ENCODE measurements at regions not wholly inside any gene's neighbourhood (a gene's known extent, or its start where the extent isn't known, plus 50 kb on each side); places are given as distances from the start of the nearest gene placed in this dataset.

DNA sequence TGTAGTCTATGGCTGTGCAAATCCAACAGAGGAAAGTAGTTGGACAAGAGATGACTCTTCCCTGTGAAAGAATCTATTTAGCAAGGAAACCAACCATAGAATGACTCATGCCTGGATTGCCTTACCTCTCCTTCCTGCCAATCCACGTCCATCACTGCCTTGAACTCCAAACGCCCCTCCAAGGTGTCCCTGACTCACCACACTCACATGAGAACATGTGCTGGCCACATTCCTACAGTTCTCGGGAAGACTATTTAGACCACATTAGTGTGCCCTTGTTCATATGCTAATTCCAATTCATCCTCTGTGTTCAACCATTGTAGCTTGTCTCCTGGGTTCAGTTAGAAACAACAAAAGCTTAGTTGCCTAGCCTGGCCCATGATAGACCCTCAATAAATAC is 157.3 kb downstream of the SLC30A10 start:
- no peak overlapping the region for H3K4ac ChIP-seq (ENCODE audit: low read depth, low read length)
- no CpG with 5 or more reads among the region's 3 CpGs for WGBS (ENCODE audit: extremely low coverage, insufficient coverage, insufficient read length)
- DNase-seq, result peak; percentile 28 to 35

DNA sequence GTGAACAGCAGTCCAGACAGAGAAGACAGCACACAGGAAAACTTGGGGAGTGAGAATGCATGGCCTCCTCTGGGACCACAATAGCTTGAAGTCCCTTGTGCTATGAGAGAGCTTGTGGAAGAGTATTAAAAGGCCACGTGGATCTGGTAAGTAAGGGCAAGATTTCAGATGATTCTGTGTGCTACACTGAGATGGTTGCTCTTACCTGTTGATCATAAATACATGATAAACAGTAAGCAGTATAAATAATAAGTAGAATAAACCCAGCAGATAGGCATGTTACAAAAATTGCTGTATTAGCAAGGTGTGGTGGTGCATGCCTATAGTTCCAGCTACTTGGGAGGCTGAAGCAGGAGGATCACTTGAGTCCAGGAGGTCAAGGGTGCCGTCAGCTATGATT is 150.4 kb upstream of the ZC3H11B start:
- Histone ChIP-seq H2AK5ac (ENCODE audit: low read length) (no peak overlapping the region), H3K14ac (ENCODE audit: low read length) (no peak overlapping the region), H3K9ac (ENCODE audit: low read length) (no peak overlapping the region), H3K23ac (ENCODE audit: low read length) (no peak overlapping the region), H3K4me3 (ENCODE audit: low read depth, low read length) (no peak overlapping the region), H4K91ac (ENCODE audit: low read depth, low read length) (no peak overlapping the region), H2BK12ac (ENCODE audit: low read length) (no peak overlapping the region), H2BK5ac (ENCODE audit: low read depth, low read length, poor library complexity) (no peak overlapping the region), H3K79me1 (ENCODE audit: low read length) (no peaks in the 10 kb centered on the region), H3K79me2 (ENCODE audit: control insufficient read depth, insufficient read depth, low read length, poor library complexity) (no peaks in the 10 kb centered on the region), H2AFZ (ENCODE audit: insufficient read depth, low read length, poor library complexity) (no peak overlapping the region), H3K4me2 (ENCODE audit: low read length) (no peak overlapping the region), H3K18ac (ENCODE audit: low read length) (no peak overlapping the region), H3K27me3 (ENCODE audit: insufficient read depth, low read length) (no peaks in the 10 kb centered on the region), H3K4me1 (ENCODE audit: control insufficient read depth in 1 of 2, insufficient read depth in 2 of 2, low read length in 2 of 2) (no peaks in the 10 kb centered on the region), H2BK120ac (ENCODE audit: insufficient read depth, low read length, poor library complexity) (no peak overlapping the region), H4K12ac (ENCODE audit: low read depth, low read length) (no peak overlapping the region), H4K8ac (ENCODE audit: low read depth, low read length) (no peak overlapping the region), H3K9me3 (ENCODE audit: insufficient read depth, low read depth, low read length) (no peaks in the 10 kb centered on the region), H3K27ac (ENCODE audit: low read depth, low read length) (no peak overlapping the region), H3K36me3 (ENCODE audit: control insufficient read depth in 1 of 2, insufficient read depth in 2 of 2, low read length in 2 of 2) (no peaks in the 10 kb centered on the region), H3K4ac (ENCODE audit: low read depth, low read length) (no peak overlapping the region)
- no CpG with 5 or more reads among the region's 2 CpGs for WGBS (ENCODE audit: extremely low coverage, insufficient coverage, insufficient read length)
- no peak for DNase-seq

More for the DNA sequence above, 157.3 kb downstream of the SLC30A10 start:
- H3K27me3 ChIP-seq (ENCODE audit: insufficient read depth, low read length), result no peaks in the 10 kb centered on the region
- no peak overlapping the region for H2BK12ac ChIP-seq (ENCODE audit: low read length)
- H3K79me1 ChIP-seq (ENCODE audit: low read length), result no peaks in the 10 kb centered on the region
- no peak overlapping the region for H3K18ac ChIP-seq (ENCODE audit: low read length)
- no peak overlapping the region for H3K4me2 ChIP-seq (ENCODE audit: low read length)
- no peak overlapping the region for H3K23ac ChIP-seq (ENCODE audit: low read length)
- H2AK5ac ChIP-seq (ENCODE audit: low read length), result no peak overlapping the region
- H4K8ac ChIP-seq (ENCODE audit: low read depth, low read length), result no peak overlapping the region
- no peak overlapping the region for H3K27ac ChIP-seq (ENCODE audit: low read depth, low read length)
- H3K14ac ChIP-seq (ENCODE audit: low read length), result no peak overlapping the region
- no peak overlapping the region for H4K12ac ChIP-seq (ENCODE audit: low read depth, low read length)
- H2BK120ac ChIP-seq (ENCODE audit: insufficient read depth, low read length, poor library complexity), result no peak overlapping the region
- peaks cover 0 to 3% of the 10 kb centered on the region in 2 experiments for H3K4me1 ChIP-seq (ENCODE audit: control insufficient read depth in 1 of 2, insufficient read depth in 2 of 2, low read length in 2 of 2)
- no peak overlapping the region for H3K9ac ChIP-seq (ENCODE audit: low read length)
- no peak overlapping the region for H2BK5ac ChIP-seq (ENCODE audit: low read depth, low read length, poor library complexity)
- no peak overlapping the region for H2AFZ ChIP-seq (ENCODE audit: insufficient read depth, low read length, poor library complexity)
- no peaks in the 10 kb centered on the region for H3K79me2 ChIP-seq (ENCODE audit: control insufficient read depth, insufficient read depth, low read length, poor library complexity)
- H4K91ac ChIP-seq (ENCODE audit: low read depth, low read length), result no peak overlapping the region
- H3K36me3 ChIP-seq (ENCODE audit: control insufficient read depth in 1 of 2, insufficient read depth in 2 of 2, low read length in 2 of 2), result no peaks in the 10 kb centered on the region
- H3K4me3 ChIP-seq (ENCODE audit: low read depth, low read length), result no peak overlapping the region
- H3K9me3 ChIP-seq (ENCODE audit: insufficient read depth, low read depth, low read length), result no peaks in the 10 kb centered on the region

DNA sequence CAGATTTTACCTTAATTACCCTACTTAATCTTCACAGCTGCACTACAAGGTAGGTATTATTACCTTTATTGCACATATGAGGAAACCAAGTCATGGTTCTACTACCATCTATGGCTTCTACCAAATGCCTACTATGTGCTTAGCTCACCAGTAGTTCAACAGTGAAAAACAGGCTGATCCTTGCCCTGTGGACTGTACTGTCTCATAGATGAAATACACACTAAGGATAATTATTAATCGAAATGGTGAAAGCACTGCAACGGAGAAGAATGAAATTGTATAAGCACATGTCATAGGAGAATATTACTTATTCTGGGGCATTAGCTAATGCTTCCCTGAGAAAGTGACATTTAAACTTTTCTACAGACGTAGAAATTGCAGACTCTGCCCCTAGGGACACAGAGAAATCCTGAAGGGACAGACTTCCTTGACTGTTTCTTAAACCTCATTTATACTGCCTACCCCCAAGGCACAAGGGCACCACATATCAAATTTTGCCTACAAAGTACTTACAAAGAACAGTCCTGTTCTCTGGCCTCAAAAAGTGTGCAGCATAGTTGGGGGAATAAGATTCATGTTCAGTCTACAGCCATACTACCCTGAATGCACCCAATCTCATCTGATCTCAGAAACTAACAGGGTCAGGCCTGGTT is 148.4 kb upstream of the ZC3H11B start:
- Histone ChIP-seq H2BK5ac (ENCODE audit: low read depth, low read length, poor library complexity) (no peak overlapping the region), H4K12ac (ENCODE audit: low read depth, low read length) (no peak overlapping the region), H3K79me1 (ENCODE audit: low read length) (no peaks in the 10 kb centered on the region), H3K4me3 (ENCODE audit: low read depth, low read length) (no peak overlapping the region), H3K4me1 (ENCODE audit: control insufficient read depth in 1 of 2, insufficient read depth in 2 of 2, low read length in 2 of 2) (no peaks in the 10 kb centered on the region), H3K79me2 (ENCODE audit: control insufficient read depth, insufficient read depth, low read length, poor library complexity) (no peaks in the 10 kb centered on the region), H4K91ac (ENCODE audit: low read depth, low read length) (no peak overlapping the region), H3K9ac (ENCODE audit: low read length) (no peak overlapping the region), H2AK5ac (ENCODE audit: low read length) (no peak overlapping the region), H2AFZ (ENCODE audit: insufficient read depth, low read length, poor library complexity) (no peak overlapping the region), H2BK12ac (ENCODE audit: low read length) (no peak overlapping the region), H3K4ac (ENCODE audit: low read depth, low read length) (no peak overlapping the region), H3K23ac (ENCODE audit: low read length) (no peak overlapping the region), H4K8ac (ENCODE audit: low read depth, low read length) (no peak overlapping the region), H3K27ac (ENCODE audit: low read depth, low read length) (no peak overlapping the region), H3K4me2 (ENCODE audit: low read length) (no peak overlapping the region), H2BK120ac (ENCODE audit: insufficient read depth, low read length, poor library complexity) (no peak overlapping the region), H3K14ac (ENCODE audit: low read length) (no peak overlapping the region), H3K9me3 (ENCODE audit: insufficient read depth, low read depth, low read length) (no peaks in the 10 kb centered on the region), H3K27me3 (ENCODE audit: insufficient read depth, low read length) (no peaks in the 10 kb centered on the region), H3K18ac (ENCODE audit: low read length) (no peak overlapping the region), H3K36me3 (ENCODE audit: control insufficient read depth in 1 of 2, insufficient read depth in 2 of 2, low read length in 2 of 2) (no peaks in the 10 kb centered on the region)
- no peak for DNase-seq
- WGBS (ENCODE audit: extremely low coverage, insufficient coverage, insufficient read length), result no CpG with 5 or more reads among the region's 3 CpGs

DNA sequence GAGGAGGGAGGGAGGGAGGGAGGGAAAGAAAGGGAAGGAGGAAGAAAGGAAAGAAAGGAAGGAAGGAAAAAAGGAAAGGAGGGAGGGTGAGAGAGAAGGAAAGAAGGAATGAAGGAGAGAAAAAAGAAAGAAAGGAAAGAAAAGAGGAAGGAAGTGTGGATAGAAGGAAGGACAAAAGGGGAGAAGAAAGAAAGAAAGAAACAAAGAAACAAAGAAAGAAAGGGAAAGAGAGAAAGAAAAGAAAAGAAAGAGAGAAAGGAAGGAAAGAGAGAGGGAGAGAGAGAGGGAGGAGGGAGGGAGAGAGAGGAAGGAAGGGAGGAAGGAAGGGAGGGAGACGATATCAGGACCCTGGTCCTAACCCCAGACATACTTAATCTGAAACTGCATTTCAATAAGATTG is 146.2 kb upstream of the ZC3H11B start:
- H4K12ac ChIP-seq (ENCODE audit: low read depth, low read length), result no peak overlapping the region
- H3K27me3 ChIP-seq (ENCODE audit: insufficient read depth, low read length), result no peaks in the 10 kb centered on the region
- no peak overlapping the region for H2AK5ac ChIP-seq (ENCODE audit: low read length)
- H3K23ac ChIP-seq (ENCODE audit: low read length), result no peak overlapping the region
- H3K4me2 ChIP-seq (ENCODE audit: low read length), result no peak overlapping the region
- WGBS (ENCODE audit: extremely low coverage, insufficient coverage, insufficient read length), result no CpG with 5 or more reads among the region's 1 CpG
- H3K79me1 ChIP-seq (ENCODE audit: low read length), result no peaks in the 10 kb centered on the region
- H3K14ac ChIP-seq (ENCODE audit: low read length), result no peak overlapping the region
- H4K8ac ChIP-seq (ENCODE audit: low read depth, low read length), result no peak overlapping the region
- no peak overlapping the region for H2BK12ac ChIP-seq (ENCODE audit: low read length)
- no peak overlapping the region for H3K4ac ChIP-seq (ENCODE audit: low read depth, low read length)
- H3K36me3 ChIP-seq (ENCODE audit: control insufficient read depth in 1 of 2, insufficient read depth in 2 of 2, low read length in 2 of 2), result no peaks in the 10 kb centered on the region
- H3K79me2 ChIP-seq (ENCODE audit: control insufficient read depth, insufficient read depth, low read length, poor library complexity), result no peaks in the 10 kb centered on the region
- no peak overlapping the region for H3K18ac ChIP-seq (ENCODE audit: low read length)
- H3K27ac ChIP-seq (ENCODE audit: low read depth, low read length), result no peak overlapping the region
- DNase-seq, result no peak
- H2AFZ ChIP-seq (ENCODE audit: insufficient read depth, low read length, poor library complexity), result no peak overlapping the region
- no peak overlapping the region for H2BK5ac ChIP-seq (ENCODE audit: low read depth, low read length, poor library complexity)
- H3K9me3 ChIP-seq (ENCODE audit: insufficient read depth, low read depth, low read length), result no peaks in the 10 kb centered on the region
- H3K4me1 ChIP-seq (ENCODE audit: control insufficient read depth in 1 of 2, insufficient read depth in 2 of 2, low read length in 2 of 2), result no peaks in the 10 kb centered on the region
- H3K9ac ChIP-seq (ENCODE audit: low read length), result no peak overlapping the region
- H4K91ac ChIP-seq (ENCODE audit: low read depth, low read length), result no peak overlapping the region
- no peak overlapping the region for H2BK120ac ChIP-seq (ENCODE audit: insufficient read depth, low read length, poor library complexity)
- no peak overlapping the region for H3K4me3 ChIP-seq (ENCODE audit: low read depth, low read length)
